SU-DHL-6 (cell line): ENCODE measurements at regions not wholly inside any gene's neighbourhood (a gene's known extent, or its start where the extent isn't known, plus 50 kb on each side); places are given as distances from the start of the nearest gene placed in this dataset.
"Not testable (repeated sequence)": the region's sequence is repeated elsewhere in the genome, so short reads cannot be mapped to it uniquely, and the experiment has no call there.

Experiments
- H2AFZ ChIP-seq: fragments of 200-600 bp; sonication (generic); 2 replicates; pipeline ENCODE4 v1.6.1; 2014; ENCODE audit warnings: low read depth, mild to moderate bottlenecking, moderate library complexity, mixed read lengths, antibody characterized with exemption, low read length; ENCODE audit not compliant: severe bottlenecking
- H3F3A ChIP-seq: fragments of 200-600 bp; shearing (Covaris generic); 2 replicates; pipeline ENCODE4 v1.6.0; 2016; ENCODE audit warnings: antibody characterized with exemption, mild to moderate bottlenecking; ENCODE audit not compliant: insufficient read depth
- H3K27ac ChIP-seq: fragments of 200-600 bp; sonication (generic); 2 replicates; pipeline ENCODE4 v1.5.1; 2016; ENCODE audit warnings: low read depth, mild to moderate bottlenecking, low read length, moderate library complexity, mixed read lengths
- H3K27me3 ChIP-seq: fragments of 200-600 bp; sonication (generic), shearing (Covaris generic); 2 replicates; pipeline ENCODE4 v1.6.0; 2014; ENCODE audit warnings: mild to moderate bottlenecking, low read length
- H3K36me3 ChIP-seq: fragments of 200-600 bp; sonication (generic); 2 replicates; pipeline ENCODE4 v1.6.1; 2014; ENCODE audit warnings: mild to moderate bottlenecking, low read length, mixed read lengths
- H3K4me2 ChIP-seq: fragments of 300-600, 200-600 bp; shearing (Covaris generic), sonication (generic); 2 replicates; pipeline ENCODE4 v1.6.0; 2014; ENCODE audit warnings: low read length, low read depth, mild to moderate bottlenecking; ENCODE audit not compliant: poor library complexity, severe bottlenecking
- H3K4me3 ChIP-seq: fragments of 200-600 bp; sonication (generic); 2 replicates; pipeline ENCODE4 v1.5.1; 2014; ENCODE audit warnings: antibody characterized with exemption, low read length, mild to moderate bottlenecking, mixed read lengths; ENCODE audit not compliant: insufficient read depth, poor library complexity, severe bottlenecking
- H3K79me2 ChIP-seq: fragments of 200-600 bp; sonication (generic); 2 replicates; pipeline ENCODE4 v1.6.1; 2014; ENCODE audit warnings: mild to moderate bottlenecking, low read length, moderate library complexity; ENCODE audit not compliant: insufficient read depth
- H3K9ac ChIP-seq: fragments of 200-600 bp; sonication (generic); 2 replicates; pipeline ENCODE4 v1.7.0; 2014; ENCODE audit warnings: mild to moderate bottlenecking, low read length
- H3K9me2 ChIP-seq: fragments of 200-600 bp; sonication (generic); replicated peaks from 2 replicates; pipeline ENCODE4 v1.6.1; 2014; ENCODE audit warnings: low read length; ENCODE audit not compliant: insufficient read depth
- H3K9me3 ChIP-seq: fragments of 200-600 bp; sonication (generic); 2 replicates; pipeline ENCODE4 v1.6.1; 2014; ENCODE audit warnings: low read length, mixed read lengths; ENCODE audit not compliant: insufficient read depth
- H4K20me1 ChIP-seq: fragments of 200-600 bp; sonication (generic); 2 replicates; pipeline ENCODE4 v1.6.1; 2014; ENCODE audit warnings: low read depth, mild to moderate bottlenecking, antibody characterized with exemption, low read length, moderate library complexity, mixed read lengths
- EZH2phosphoT487 ChIP-seq: fragments of 200-600 bp; sonication (generic), shearing (Covaris generic); conservative IDR thresholded peaks from 2 replicates; pipeline ENCODE4 v1.6.1; 2018; ENCODE audit warnings: mild to moderate bottlenecking, antibody characterized with exemption, low read length, moderate library complexity, mixed read lengths
- TF ChIP-seq, protein P1 (sequence below): fragments of 200-600 bp; sonication (generic); IDR thresholded peaks from one replicate; pipeline ENCODE4 v1.5.1; 2017; ENCODE audit warnings: antibody characterized with exemption, mild to moderate bottlenecking, low read length, moderate library complexity; ENCODE audit not compliant: insufficient read depth, poor library complexity, severe bottlenecking

DNA sequence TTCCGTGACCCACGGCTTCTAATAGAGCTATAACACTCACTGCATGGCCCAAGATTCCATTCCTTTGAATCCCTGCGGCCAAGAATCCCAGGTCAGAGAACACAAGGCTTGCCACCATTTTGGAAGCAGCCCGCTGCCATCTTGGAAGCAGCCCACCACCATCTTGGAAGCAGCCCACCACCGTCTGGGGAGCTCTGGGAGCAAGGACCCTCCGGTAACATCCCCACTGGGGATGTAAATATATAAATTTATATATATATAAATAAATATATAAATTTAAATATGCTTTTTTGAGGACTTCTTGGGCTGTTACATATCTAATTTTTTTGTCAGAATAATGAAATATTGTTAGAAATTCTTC lies 122.4 kb downstream of the FAM170A start:
- no peaks in the 10 kb centered on the region for H3K9me2 ChIP-seq
- H3K36me3 ChIP-seq, result no peaks in the 10 kb centered on the region
- no peak overlapping the region for H3K4me3 ChIP-seq
- no peaks in the 10 kb centered on the region for H3F3A ChIP-seq
- no peaks in the 10 kb centered on the region for H3K9me3 ChIP-seq
- no peak overlapping the region for H3K9ac ChIP-seq
- no peak overlapping the region for H2AFZ ChIP-seq
- no peak overlapping the region for H3K27ac ChIP-seq
- H4K20me1 ChIP-seq, result no peaks in the 10 kb centered on the region
- no peaks in the 10 kb centered on the region for H3K79me2 ChIP-seq
- no peak overlapping the region for H3K4me2 ChIP-seq
- H3K27me3 ChIP-seq, result no peaks in the 10 kb centered on the region
- TF ChIP-seq, protein P1, sequence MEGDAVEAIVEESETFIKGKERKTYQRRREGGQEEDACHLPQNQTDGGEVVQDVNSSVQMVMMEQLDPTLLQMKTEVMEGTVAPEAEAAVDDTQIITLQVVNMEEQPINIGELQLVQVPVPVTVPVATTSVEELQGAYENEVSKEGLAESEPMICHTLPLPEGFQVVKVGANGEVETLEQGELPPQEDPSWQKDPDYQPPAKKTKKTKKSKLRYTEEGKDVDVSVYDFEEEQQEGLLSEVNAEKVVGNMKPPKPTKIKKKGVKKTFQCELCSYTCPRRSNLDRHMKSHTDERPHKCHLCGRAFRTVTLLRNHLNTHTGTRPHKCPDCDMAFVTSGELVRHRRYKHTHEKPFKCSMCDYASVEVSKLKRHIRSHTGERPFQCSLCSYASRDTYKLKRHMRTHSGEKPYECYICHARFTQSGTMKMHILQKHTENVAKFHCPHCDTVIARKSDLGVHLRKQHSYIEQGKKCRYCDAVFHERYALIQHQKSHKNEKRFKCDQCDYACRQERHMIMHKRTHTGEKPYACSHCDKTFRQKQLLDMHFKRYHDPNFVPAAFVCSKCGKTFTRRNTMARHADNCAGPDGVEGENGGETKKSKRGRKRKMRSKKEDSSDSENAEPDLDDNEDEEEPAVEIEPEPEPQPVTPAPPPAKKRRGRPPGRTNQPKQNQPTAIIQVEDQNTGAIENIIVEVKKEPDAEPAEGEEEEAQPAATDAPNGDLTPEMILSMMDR, result no peak
- TF ChIP-seq EZH2phosphoT487, result no peak

DNA sequence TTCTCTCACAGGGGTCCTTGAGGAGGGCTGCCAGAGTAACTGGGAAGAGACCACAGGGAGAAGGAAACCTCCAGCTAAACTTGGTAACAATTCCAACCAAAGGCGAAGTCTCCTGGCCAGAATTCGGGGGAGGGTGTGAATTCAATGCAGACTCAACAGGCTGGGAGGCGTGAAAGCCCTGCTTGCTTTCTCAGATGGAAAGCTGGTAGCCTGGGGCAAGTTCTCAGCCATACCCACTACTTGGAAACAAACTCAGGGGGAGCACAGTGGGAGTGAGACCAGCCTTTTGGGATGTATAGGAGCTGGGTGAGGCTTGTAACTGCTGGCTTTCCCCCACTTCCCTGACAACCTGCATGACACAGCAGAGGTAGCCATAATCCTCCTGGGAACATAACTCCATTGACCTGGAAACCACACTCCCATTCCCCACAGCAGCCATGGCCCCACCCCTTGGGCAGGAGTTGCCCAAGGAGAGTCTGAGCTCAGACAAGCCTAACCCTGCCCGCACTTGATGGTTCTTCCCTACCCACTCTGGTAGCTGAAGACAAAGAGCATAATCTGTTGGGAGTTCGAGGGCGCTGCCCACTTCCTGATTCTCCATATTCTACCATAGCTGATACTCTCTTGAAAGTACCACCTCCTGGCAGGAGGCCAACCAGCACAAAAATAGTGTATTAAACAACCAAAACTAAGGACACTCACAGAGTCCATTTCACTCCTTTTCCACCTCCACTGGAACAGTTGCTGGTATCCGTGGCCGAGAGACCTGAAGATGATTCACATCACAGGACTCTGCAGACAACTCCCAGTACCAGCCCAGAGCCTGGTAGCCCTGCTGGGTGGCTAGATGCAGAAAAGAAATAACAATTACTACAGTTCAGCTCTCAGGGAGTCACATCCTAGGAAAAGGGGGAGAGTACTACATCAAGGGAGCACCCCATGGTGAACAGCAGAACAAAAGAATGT lies 123.8 kb downstream of the FAM170A start:
- Histone ChIP-seq H3K36me3 (no peaks in the 10 kb centered on the region), H3K9me2 (no peaks in the 10 kb centered on the region), H3K79me2 (no peaks in the 10 kb centered on the region), H3K9me3 (no peaks in the 10 kb centered on the region), H3F3A (no peaks in the 10 kb centered on the region), H3K27me3 (no peaks in the 10 kb centered on the region), H3K4me2 (no peak overlapping the region), H4K20me1 (no peaks in the 10 kb centered on the region), H3K27ac (no peak overlapping the region), H3K4me3 (no peak overlapping the region), H3K9ac (no peak overlapping the region), H2AFZ (no peak overlapping the region)
- TF ChIP-seq, protein P1, result no peak

DNA sequence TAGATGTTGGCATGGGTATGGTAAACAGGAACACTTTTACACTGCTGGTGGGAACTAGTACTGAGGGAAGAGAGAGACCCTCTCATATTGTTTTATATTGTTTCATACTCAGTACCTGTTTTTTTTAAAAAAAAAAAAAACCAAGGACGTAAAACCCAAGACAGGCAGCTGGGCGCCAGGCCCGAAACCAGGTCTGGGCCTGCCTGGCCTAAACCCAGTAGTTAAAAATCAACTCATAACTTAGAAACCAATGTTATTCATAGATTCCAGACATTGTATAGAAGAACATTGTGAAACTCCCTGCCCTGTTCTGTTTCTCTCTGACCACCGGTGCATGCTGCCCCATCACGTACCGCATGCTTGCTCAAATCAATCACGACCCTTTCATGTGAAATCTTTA lies 125.5 kb downstream of the FAM170A start:
- H3F3A ChIP-seq, H3K36me3 ChIP-seq, H3K9ac ChIP-seq, H3K27me3 ChIP-seq, H4K20me1 ChIP-seq, H3K4me3 ChIP-seq, H3K79me2 ChIP-seq, H3K9me3 ChIP-seq, H3K9me2 ChIP-seq, H2AFZ ChIP-seq, H3K4me2 ChIP-seq, H3K27ac ChIP-seq: not testable (repeated sequence)

DNA sequence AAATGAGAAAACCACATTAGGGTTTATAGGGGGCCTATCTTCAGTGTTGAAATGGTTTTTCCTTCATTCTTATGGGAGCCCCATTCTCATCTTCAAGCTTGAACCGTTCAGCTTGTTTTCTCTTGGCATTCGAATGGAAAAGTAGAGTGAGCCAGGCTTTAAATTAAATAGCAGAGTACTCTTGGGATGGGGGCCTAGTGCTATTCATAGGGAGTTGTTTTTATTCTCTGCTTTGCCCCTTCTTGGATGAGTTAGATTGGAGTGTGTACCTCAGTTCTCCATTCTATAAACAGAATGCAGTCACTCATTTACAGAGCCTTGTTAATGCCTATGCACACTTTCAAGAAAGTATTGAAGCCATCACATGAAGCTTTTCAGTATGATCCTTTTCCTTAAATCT lies 127.9 kb downstream of the FAM170A start:
- no peaks in the 10 kb centered on the region for H3K36me3 ChIP-seq
- no peaks in the 10 kb centered on the region for H3F3A ChIP-seq
- H3K9me2 ChIP-seq, result no peaks in the 10 kb centered on the region
- H3K4me3 ChIP-seq, result no peak overlapping the region
- no peak overlapping the region for H3K27ac ChIP-seq
- no peaks in the 10 kb centered on the region for H3K27me3 ChIP-seq
- no peaks in the 10 kb centered on the region for H4K20me1 ChIP-seq
- H3K9me3 ChIP-seq, result no peaks in the 10 kb centered on the region
- no peak overlapping the region for H3K4me2 ChIP-seq
- no peak overlapping the region for H3K9ac ChIP-seq
- no peaks in the 10 kb centered on the region for H3K79me2 ChIP-seq
- H2AFZ ChIP-seq, result no peak overlapping the region
- TF ChIP-seq, protein P1, result no peak
- TF ChIP-seq EZH2phosphoT487, result no peak

DNA sequence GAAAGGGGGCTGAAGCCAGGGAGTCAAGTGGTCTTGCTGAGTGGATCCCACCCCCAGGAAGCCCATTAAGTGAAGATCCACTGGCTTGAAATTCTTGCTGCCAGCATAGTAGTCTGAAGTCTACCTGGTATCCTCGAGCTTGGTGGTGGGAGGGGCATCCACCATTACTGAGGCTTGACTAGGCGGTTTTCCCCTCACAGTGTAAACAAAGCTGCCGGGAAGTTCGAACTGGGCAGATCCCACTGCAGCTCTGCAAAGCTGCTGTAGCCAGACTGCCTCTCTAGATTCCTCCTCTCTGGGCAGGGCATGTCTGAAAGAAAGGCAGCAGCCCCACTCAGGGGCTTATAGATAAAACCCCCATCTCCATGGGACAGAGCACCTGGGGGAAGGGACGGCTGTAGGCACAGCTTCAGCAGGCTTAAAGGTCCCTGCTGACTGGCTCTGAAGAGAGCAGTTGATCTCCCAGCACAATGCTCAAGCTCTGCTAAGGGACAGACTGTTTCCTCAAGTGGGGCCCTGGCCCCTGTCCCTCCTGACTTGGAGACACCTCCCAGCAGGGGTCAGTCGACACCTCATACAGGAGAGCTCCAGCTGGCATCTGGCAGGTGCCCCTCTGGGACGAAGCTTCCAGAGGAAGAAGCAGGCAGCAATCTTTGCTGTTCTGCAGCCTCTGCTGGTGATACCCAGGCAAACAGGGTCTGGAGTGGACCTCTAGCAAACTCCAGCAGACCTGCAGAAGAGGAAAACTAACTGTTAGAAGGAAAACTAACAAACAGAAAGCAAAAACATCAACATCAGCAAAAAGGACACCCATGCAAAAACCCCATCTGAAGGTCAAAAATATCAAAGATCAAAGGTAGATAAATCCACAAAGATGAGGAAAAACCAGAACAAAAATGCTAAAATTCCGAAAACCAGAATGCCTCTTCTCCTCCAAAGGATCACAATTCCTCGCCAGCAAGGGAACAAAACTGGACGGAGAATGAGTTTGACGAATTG lies 140.6 kb downstream of the FAM170A start:
- not testable (repeated sequence) for H3F3A ChIP-seq, H3K9me2 ChIP-seq, H3K4me3 ChIP-seq, H3K36me3 ChIP-seq, H3K27me3 ChIP-seq, H2AFZ ChIP-seq, H3K4me2 ChIP-seq, H3K9me3 ChIP-seq, H3K9ac ChIP-seq, H3K27ac ChIP-seq, H3K79me2 ChIP-seq, H4K20me1 ChIP-seq
